ENCODE measurements at regions not wholly inside any gene's neighbourhood (a gene's known extent, or its start where the extent isn't known, plus 50 kb on each side); places are given as distances from the start of the nearest gene placed in this dataset.
A peak's percentile ranks its signal among the peaks of the same experiment; 100 is the strongest.

DNA sequence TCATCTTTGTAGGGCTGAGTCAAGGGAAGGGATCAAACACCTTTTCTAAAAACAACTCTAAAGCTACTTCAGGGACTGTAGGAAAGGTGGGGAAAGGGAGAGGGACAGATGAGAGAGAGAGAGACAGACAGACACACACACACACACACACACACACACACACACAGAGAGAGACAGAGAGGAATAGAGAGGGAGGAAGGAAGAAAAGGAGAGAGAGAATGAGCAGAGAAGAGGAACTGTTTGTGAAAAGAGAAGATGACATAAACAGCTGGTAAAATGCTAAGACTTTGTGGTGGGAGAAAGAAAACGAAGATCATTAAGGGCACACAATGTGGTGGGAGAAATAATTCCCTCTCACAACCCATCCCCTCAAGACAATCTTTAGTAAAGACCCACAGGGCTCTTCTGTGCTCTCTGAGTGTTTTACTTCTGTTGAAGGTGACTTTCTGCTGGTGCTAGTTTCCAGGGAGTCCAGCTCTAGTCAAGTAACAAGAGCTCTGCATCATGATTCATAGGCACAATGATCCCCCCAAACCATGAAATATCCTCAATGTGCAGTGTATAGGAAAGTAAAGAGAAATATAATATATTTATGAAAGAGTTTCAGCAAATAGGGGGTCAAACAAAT, 77.2 kb upstream of the STK17B start:
- no peaks in the 10 kb centered on the region for H3K9me2 ChIP-seq (replicated peaks; ENCODE audit: control insufficient read depth, low read length)
- no peaks in the 10 kb centered on the region for H3K79me2 ChIP-seq (ENCODE audit: control insufficient read depth, low read length)
- H3K9me3 ChIP-seq (ENCODE audit: control insufficient read depth, insufficient read depth, low read length), result no peaks in the 10 kb centered on the region
- no peak overlapping the region for H3K4me3 ChIP-seq (ENCODE audit: low read length)
- no peaks in the 10 kb centered on the region for H4K20me1 ChIP-seq (ENCODE audit: control insufficient read depth, insufficient read depth, low read depth, low read length)
- peak overlapping the region; percentile 59 for H3K4me2 ChIP-seq (ENCODE audit: low read length)
- H3K4me1 ChIP-seq (ENCODE audit: control insufficient read depth, low read length), result peaks cover 47% of the 10 kb centered on the region
- H3K36me3 ChIP-seq (ENCODE audit: control insufficient read depth, low read length), result no peaks in the 10 kb centered on the region
- no peak for TF ChIP-seq EZH2phosphoT487 (IDR thresholded peaks at IDR 0.05; ENCODE audit: borderline replicate concordance, low read length)
- TF ChIP-seq CTCF (IDR thresholded peaks at IDR 0.05; ENCODE audit: low read depth, low read length, poor library complexity, severe bottlenecking), result no peak
- H3F3A ChIP-seq (ENCODE audit: control insufficient read depth, insufficient read depth), result peaks cover 3% of the 10 kb centered on the region
- 0 out of 2 replicates have a peak overlapping the region, but pooled peaks have one; percentile 23 for H3K27ac ChIP-seq (ENCODE audit: low read depth, low read length)
- H3K27me3 ChIP-seq (ENCODE audit: control insufficient read depth, low read length), result no peaks in the 10 kb centered on the region

- Histone ChIP-seq H3K4me1 (ENCODE audit: control insufficient read depth, low read length) (peaks cover 44% of the 10 kb centered on the region), H3K27ac (ENCODE audit: low read depth, low read length) (peak overlapping the region; percentile 48), H3K9me3 (ENCODE audit: control insufficient read depth, insufficient read depth, low read length) (no peaks in the 10 kb centered on the region), H3F3A (ENCODE audit: control insufficient read depth, insufficient read depth) (peaks cover 3% of the 10 kb centered on the region), H3K79me2 (ENCODE audit: control insufficient read depth, low read length) (no peaks in the 10 kb centered on the region), H3K27me3 (ENCODE audit: control insufficient read depth, low read length) (no peaks in the 10 kb centered on the region), H3K4me2 (ENCODE audit: low read length) (peak overlapping the region; percentile 59), H3K9me2 (replicated peaks; ENCODE audit: control insufficient read depth, low read length) (no peaks in the 10 kb centered on the region), H3K4me3 (ENCODE audit: low read length) (no peak overlapping the region; the same call in 1 of the 2 replicates), H3K36me3 (ENCODE audit: control insufficient read depth, low read length) (no peaks in the 10 kb centered on the region), H4K20me1 (ENCODE audit: control insufficient read depth, insufficient read depth, low read depth, low read length) (no peaks in the 10 kb centered on the region)
- TF ChIP-seq CTCF (IDR thresholded peaks at IDR 0.05; ENCODE audit: low read depth, low read length, poor library complexity, severe bottlenecking) (no peak), EZH2phosphoT487 (IDR thresholded peaks at IDR 0.05; ENCODE audit: borderline replicate concordance, low read length) (no peak)
Observed at GRCh38 chr2:196249171-196249570, 77.8 kb upstream of the STK17B start.

DNA sequence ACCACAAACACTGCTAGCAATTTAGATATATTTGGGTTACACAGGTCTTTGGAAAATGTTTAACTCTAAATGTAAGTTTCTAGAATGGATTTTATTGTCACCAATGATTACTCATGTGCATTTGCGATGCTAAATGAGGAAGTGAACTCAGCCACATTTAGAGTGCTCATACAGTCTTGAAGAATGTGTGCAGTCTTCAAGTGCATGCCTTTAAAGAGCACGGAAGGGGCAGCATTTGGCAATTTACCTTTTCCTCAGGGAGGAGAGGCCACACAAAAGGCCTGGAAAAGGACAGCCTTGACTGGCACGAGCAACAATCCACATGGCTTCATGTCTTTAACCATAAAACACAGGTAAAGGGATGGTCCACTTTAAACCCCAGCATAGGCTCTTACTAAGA, 78.5 kb upstream of the STK17B start:
- H3K27ac ChIP-seq (ENCODE audit: low read depth, low read length), result peak overlapping the region; percentile 48
- TF ChIP-seq EZH2phosphoT487 (IDR thresholded peaks at IDR 0.05; ENCODE audit: borderline replicate concordance, low read length), result no peak
- no peak for TF ChIP-seq CTCF (IDR thresholded peaks at IDR 0.05; ENCODE audit: low read depth, low read length, poor library complexity, severe bottlenecking)
- H3K27me3 ChIP-seq (ENCODE audit: control insufficient read depth, low read length), result no peaks in the 10 kb centered on the region
- H4K20me1 ChIP-seq (ENCODE audit: control insufficient read depth, insufficient read depth, low read depth, low read length), result no peaks in the 10 kb centered on the region
- H3K9me2 ChIP-seq (replicated peaks; ENCODE audit: control insufficient read depth, low read length), result no peaks in the 10 kb centered on the region
- peak overlapping the region; percentile 28 for H3K4me3 ChIP-seq (ENCODE audit: low read length)
- H3K4me1 ChIP-seq (ENCODE audit: control insufficient read depth, low read length), result peaks cover 44% of the 10 kb centered on the region
- no peaks in the 10 kb centered on the region for H3K36me3 ChIP-seq (ENCODE audit: control insufficient read depth, low read length)
- H3K79me2 ChIP-seq (ENCODE audit: control insufficient read depth, low read length), result no peaks in the 10 kb centered on the region
- H3K4me2 ChIP-seq (ENCODE audit: low read length), result peak overlapping the region; percentile 59
- no peaks in the 10 kb centered on the region for H3K9me3 ChIP-seq (ENCODE audit: control insufficient read depth, insufficient read depth, low read length)
- peaks cover 3% of the 10 kb centered on the region for H3F3A ChIP-seq (ENCODE audit: control insufficient read depth, insufficient read depth)

Data from DOHH2 (cell line).